Tibial nerve (tissue), 3 donors: ENCODE measurements at regions not wholly inside any gene's neighbourhood (a gene's known extent, or its start where the extent isn't known, plus 50 kb on each side); places are given as distances from the start of the nearest gene placed in this dataset.

ENCODE experiments used
- EP300 ChIP-seq, 2 donors: sonication (generic); formaldehyde crosslinking; IDR thresholded peaks; one replicate each; pipeline ENCODE4 v1.6.1; 2017; ENCODE audit warnings: antibody characterized with exemption in 2 of 2, mild to moderate bottlenecking in 1 of 2
- POLR2A ChIP-seq, 2 donors: fragments of 450-650 bp; IDR thresholded peaks; one replicate each; pipeline ENCODE4 v1.6.1; 2017; ENCODE audit warnings: antibody characterized with exemption in 2 of 2, mild to moderate bottlenecking in 2 of 2, moderate library complexity in 2 of 2

DNA sequence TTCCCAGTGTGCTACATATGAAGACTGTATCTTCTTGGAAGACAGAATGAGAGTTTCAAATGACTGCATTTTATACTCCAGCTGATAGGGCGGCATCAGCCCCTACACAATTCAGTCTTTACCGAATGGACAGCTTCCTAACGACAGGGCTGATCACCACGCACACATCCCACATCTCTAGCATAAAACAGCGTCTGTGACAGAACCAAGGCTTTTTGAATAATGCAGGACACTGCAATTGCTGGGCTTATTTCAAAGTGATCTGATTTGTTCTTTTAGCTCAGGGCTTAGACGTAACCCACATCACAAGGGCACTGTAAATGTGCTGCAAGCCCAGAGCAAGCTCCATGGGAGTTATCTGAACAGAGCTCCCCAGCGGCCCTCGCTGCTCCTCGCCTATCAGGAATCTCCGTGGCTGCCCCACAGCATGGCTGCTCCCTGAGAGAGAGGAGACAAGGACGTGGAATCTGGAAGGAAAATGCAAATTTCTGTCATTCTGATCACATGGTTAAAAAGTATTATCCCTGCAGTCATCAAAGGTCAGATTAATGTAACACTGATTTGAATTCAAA lies 158.5 kb upstream of the ALKAL2 start:
- TF ChIP-seq EP300 (IDR thresholded peaks at IDR 0.05) (no peak), POLR2A (IDR thresholded peaks at IDR 0.05) (no peak)
